GM21529 (cell line): ENCODE measurements at regions not wholly inside any gene's neighbourhood (a gene's known extent, or its start where the extent isn't known, plus 50 kb on each side); places are given as distances from the start of the nearest gene placed in this dataset.

ENCODE experiments used
- ATAC-seq: cut with Tn5 transposase; IDR thresholded peaks from one replicate; pipeline ENCODE4 v1.9.1; 2021; ENCODE audit not compliant: unreplicated experiment

DNA sequence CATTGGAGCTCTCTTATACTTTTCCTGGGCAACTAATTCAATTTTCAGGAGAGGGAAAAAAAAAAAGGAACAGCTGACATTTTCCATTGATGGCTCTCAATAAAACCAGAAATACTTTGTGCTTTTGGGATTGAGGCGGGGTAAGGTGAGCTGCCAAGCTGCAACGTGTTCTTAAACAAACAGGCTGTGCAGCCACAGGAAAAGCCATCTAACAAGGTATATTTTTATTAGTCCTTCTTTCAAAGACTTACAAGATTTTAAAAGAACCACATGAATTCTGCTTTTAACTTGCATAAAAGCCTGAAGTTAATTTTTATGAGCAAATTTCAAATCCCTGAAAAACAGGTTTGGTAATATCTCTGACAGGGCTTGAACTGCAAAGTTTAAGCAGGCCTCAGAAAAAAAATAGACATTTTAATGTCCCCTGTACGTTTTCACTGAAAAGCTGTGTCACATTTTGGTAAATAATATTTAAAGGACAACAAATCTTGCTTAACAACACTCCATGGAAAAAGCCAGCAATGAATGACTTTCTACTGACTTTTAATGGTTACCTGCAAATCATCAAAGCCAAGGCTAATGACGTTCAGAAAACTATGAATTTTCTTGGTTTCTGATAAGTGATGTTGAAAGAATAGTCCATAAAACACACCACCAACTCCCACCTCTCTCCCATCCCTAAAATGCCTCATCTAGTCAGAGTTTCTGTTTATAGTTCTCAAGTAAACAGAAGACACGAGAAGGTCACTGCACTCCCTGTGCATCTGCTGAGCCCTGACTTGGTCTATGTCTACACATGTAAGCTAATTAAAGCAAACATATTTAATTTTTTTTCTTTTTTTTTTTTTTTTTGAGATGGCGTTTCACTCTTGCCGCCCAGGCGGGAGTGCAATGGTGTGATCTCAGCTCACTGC is 433.6 kb downstream of the PIK3R1 start:
- ATAC-seq, result no peak

GRCh38 chr5:68652534-68652965 is 437.0 kb downstream of the PIK3R1 start:
- ATAC-seq, result no peak

DNA sequence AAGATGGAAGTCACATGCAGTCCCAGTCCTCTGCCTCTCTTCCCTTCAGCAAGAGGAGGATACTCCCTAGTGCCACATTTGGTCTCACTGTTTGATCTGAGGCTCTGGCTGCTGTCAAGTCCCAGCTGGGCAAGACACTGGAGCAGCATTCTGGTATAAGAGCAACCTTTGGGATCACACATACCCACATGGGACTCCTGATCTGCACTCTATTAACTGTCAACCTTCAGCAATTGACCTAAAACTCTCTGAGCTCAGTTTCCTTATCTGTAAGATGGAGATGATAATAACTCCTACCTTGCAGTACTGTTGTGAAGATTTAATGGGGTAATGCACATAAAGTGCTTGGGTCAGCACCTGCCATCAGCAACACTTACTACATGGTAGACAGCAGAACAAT is 437.9 kb downstream of the PIK3R1 start:
- ATAC-seq, result no peak

GRCh38 chr5:68657055-68657961 is 436.5 kb upstream of the SLC30A5 start:
- no peak for ATAC-seq

DNA sequence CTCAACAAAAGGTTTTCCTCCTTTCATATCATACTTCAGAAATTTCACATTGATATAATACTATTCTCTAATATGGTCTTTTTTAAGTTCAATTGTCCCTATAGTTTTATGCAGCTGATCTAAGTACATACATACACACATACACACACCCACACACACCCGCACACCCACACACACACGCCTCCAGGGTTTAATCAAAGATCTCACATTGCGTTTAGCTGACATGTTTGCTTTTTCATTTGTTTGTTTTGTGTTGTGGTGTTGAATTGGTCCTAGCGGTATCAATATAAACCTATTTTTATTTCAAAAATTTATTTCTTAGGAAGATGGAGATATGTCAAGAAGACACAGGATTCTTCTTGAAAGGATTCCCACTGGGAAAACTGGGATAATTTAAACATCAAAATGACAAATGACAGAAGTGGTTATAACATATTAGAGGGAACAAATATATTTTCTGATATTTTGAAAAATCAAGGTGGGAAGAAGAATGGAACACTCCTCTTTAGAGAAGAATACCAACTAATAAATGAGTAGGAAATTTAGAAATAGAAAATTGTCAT is 434.9 kb upstream of the SLC30A5 start:
- no peak for ATAC-seq

GRCh38 chr5:68659881-68660280 is 433.9 kb upstream of the SLC30A5 start:
- ATAC-seq, result no peak

DNA sequence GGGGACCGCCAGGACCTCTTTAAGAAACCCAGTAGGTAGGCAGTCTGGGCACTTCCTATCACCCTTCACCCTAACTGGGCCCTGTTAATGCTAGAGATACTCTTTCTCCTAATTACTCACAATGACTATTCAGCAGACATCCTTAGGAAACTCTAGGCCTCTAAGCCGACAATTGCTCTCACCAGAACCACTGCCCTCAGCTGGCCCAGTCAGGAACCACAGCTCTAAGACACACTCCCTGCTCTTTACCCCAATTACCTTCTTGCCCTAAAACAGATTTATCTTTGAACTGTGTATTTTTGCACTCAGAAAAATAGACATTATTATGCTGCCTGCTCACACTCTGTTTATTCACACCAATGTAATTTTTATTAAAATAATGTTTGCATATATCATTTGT is 432.6 kb upstream of the SLC30A5 start:
- peak; percentile 73 for ATAC-seq

DNA sequence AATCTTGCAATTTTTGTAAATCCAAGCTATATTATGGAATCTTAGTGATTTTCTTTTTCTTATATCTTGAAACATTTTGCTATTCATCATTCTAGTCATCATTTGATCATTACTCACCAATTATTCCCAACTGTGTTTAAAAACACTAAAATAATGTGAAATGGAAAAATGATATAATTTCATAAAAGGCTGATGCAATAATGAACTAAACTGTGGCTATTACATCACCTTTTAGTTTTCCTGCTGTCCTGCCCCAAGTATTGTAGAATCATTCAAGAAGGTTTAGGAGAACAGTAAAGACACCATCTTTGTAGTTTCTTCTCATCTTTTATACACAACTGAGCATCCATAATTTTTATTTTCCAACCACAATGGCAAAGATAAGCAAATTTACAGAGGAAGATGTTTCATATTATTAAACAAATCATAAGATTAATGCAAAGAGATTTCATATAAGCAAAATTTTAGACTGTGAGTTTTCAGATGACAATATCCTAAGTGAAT is 431.0 kb upstream of the SLC30A5 start:
- ATAC-seq, result no peak

- ATAC-seq, result no peak
Measured at GRCh38 chr5:68669864-68670575, 423.8 kb upstream of the SLC30A5 start.

DNA sequence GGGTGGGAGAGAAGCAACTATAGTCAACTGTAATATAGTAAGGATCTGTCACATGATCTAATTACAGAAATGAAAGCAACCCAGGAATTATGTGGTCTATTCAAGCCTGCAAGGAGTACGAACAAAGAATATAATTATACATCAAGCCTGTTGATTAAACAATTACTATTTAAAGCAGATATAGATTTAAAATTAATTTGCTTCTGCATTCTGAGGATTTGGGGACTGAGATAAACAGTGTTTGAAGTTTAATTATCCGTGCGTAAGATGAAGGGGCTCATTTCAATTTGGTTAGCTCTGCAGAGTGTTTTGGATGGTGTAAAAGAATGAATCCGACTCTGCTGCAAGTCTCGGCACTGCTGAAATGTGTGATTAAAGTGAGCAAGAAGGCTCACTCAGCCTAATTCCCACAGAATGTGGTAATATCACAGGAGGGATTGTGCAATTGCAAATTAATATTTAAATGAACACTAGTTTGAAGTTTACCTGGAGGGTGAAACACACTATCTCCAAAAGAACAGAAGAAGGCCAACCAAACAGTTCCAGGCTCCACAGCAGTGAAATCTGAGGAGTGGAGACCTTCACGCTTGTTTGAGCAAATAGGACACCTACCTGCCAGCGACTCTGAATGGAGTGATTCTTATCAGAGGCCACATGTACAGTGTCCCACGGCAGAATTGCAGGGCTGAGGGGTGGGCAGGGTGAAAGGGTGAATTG is 420.6 kb upstream of the SLC30A5 start:
- no peak for ATAC-seq

DNA sequence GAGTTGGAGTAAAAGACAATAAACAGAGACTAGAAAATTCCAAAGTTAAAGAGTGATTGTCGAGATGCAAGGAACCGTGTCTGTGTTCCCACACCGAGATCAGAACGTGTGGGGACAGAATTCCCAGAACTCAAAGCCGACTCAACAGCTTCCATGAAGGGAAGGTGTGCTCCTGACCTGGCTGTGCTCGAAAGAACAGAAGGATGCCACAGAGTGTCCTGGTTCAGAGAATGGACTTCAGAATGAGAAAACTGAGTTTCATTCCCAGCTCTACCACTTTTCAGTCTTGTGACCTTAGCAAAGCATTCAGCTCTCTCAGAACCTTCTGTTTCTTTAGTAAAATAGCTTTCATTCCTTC is 420.0 kb upstream of the SLC30A5 start:
- no peak for ATAC-seq

DNA sequence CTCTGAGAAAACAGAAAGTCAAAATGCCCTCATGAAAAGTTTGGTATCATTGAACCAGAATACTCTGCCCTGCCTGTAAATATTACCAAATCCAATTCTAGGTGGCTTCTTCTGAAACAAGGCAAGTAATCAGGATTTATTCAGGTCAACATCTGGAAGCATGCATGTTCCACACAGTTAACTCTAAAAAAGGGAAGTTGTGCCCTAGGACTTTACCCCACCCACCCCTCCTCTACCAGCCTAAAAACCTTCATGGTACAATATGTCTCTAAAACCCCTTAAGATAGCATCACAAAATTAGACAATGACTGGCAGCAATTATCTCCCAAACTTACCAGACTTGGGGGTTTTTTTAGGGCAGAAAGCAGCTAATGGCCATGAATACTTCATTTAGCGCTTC is 414.8 kb upstream of the SLC30A5 start:
- no peak for ATAC-seq

DNA sequence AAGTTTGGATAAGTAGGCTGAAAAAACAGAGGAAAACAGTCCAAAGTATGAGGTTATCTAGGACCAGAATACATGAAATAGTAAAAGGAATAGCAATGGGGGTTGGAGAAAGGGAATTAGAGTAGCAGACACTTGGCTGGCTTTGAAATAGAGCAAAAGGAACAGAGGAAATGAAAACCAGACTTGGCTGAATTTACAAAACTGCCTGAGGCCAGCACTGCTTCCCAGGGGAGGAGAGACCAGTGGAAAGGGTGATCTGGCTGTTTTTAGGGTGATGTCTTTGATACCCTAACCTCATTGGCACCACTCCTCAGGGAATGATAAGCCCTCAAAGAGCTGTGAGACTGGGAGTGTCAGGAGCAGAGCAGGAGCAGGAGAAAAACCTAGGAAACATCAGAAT is 413.4 kb upstream of the SLC30A5 start:
- no peak for ATAC-seq

DNA sequence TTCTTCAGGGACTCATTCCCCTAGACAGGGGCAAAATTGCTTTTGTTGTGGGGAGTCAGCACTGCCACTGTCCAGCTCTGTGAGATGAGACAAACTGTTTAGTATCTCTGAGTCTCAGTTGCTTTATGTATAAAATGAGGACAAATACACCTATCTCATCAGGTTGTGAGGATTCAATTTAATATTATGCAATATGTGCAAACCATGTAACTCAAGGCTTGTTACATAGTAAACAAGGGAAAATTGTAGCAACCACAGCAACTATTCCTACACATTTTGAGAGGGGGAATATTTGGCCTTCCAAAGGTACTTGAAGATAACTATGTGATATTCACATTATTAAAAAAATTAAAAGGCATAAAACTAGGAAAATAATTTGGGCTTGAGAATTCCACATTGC is 411.9 kb upstream of the SLC30A5 start:
- no peak for ATAC-seq

DNA sequence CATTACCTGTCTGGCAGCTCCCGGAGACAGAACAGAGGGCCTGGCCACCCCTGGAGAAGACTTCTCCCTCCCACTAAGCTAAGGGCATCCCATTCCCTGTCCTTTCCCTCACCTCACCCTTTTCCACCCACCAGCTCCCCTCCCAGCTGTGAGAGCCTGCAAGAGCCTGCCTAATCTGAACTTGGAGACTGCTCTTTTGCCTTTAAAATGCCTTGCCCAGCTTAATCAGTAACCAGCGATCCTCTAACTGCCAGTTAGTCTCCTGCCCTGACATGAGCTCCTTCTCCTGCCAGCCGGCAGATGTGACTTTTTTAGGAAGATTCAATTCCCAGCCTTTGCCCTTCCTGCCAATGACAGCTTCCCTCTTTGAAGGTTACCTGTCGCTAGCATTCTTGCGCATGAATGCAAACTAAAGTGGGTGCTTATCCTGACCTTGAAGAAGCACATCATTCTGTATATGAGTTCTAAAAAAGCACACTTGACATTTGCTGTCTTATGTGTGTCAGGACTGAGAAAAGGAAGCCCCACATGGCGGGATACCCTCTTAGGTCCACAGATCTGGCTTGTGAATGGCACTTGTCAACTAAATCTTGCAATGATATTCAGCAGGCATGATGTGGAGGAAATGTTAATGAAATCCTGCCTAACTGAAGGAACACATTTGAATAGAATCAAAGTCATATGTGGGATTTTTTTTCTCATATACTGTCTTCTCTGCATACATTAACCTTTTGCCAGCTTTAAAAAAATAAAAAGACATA is 411.2 kb upstream of the SLC30A5 start:
- no peak for ATAC-seq

DNA sequence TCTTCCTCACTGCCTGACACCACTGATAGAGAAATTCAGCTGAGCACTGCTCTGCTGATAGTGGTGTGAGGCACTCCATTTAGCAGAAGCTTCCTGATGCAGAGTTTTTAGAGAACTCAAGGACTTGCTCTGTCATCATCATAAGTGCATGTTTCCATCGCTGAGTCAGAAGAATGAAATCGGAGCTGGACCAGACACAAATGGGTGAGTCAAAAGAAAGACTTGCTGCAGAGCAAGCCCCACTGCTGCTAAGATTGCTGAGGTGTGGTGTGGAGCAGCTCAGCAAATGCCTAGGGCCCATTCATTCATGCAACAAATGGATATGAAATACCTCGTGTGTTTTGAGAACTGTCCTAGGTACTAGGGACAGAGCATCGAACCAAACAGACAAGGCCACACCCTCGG is 410.2 kb upstream of the SLC30A5 start:
- ATAC-seq, result no peak

DNA sequence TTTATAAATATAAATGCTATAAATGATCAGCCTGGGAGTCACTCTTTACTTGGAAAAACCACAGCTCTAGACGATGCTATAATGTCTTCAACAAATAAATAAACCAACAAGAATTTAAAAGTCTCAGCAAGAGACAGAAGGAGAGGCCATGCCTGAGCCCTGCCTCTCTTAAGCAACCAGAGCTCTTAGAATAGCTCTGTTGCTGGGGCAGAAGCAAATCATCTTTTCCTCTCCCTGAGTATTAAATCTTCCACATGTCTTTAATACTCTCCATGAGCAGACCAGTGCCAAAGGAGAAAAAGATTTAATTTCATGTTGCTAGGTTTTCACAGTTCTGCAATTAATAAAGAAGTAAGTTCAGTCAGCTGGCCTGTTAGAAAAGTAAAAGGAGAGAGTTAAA is 408.0 kb upstream of the SLC30A5 start:
- ATAC-seq, result no peak

GRCh38 chr5:68688547-68688946 is 405.3 kb upstream of the SLC30A5 start:
- ATAC-seq, result no peak

GRCh38 chr5:68689010-68689409 is 404.8 kb upstream of the SLC30A5 start:
- ATAC-seq, result no peak
